ENCODE measurements at regions not wholly inside any gene's neighbourhood (a gene's known extent, or its start where the extent isn't known, plus 50 kb on each side); places are given as distances from the start of the nearest gene placed in this dataset.

GRCh38 chr2:225104321-225104720, 62.1 kb upstream of the DOCK10 start (continued):
- TF ChIP-seq USF2 (IDR thresholded peaks at IDR 0.05; ENCODE audit: low read depth, low read length): no peak
- no peak for TF ChIP-seq USF2 (CRISPR knock-in tag; IDR thresholded peaks at IDR 0.05; ENCODE audit: borderline replicate concordance)

- ATAC-seq: no peak
- Histone ChIP-seq H3K9ac (ENCODE audit: insufficient read depth, low read depth, low read length) (no peak overlapping the region), H3K4me3 (replicated peaks in 1 of 3; ENCODE audit: insufficient read depth in 1 of 3, low read depth in 2 of 3, low read length in 3 of 3) (no peak overlapping the region), H4K20me1 (ENCODE audit: insufficient read depth, low read length) (no peaks in the 10 kb centered on the region), H3K27me3 (ENCODE audit: control insufficient read depth in 1 of 2, insufficient read depth in 2 of 2, low read length in 2 of 2) (no peaks in the 10 kb centered on the region; a peak in 1 of 5 replicates), H3K4me1 (ENCODE audit: insufficient read depth, low read length) (no peaks in the 10 kb centered on the region), H3K9me3 (ENCODE audit: low read length) (no peaks in the 10 kb centered on the region), H2AFZ (ENCODE audit: low read length) (no peak overlapping the region), H3K4me2 (ENCODE audit: low read depth, low read length) (no peak overlapping the region), H3K36me3 (replicated peaks in 1 of 2; ENCODE audit: control insufficient read depth in 1 of 2, insufficient read depth in 2 of 2, low read length in 2 of 2) (no peaks in the 10 kb centered on the region), H3K27ac (ENCODE audit: extremely low read length, insufficient read depth, low read length) (no peak overlapping the region), H3K79me2 (ENCODE audit: insufficient read depth, low read length) (no peaks in the 10 kb centered on the region)
- no TSS peak for BruUV-seq (replicated peaks)
- no peak for FAIRE-seq
- in situ Hi-C loops (cut with HindIII; ENCODE audit: extremely low pct_ligation_motif_present, low pct_unique_long_range_greater_than_20kb): no loop called here
- ChIA-PET POLR2A (no interaction called here), CTCF (ENCODE audit: low intra/inter-chr PET ratio, low total read pairs) (no interaction called here)
- TF ChIP-seq ZNF614 (CRISPR knock-in tag; IDR thresholded peaks at IDR 0.05; ENCODE audit: borderline replicate concordance) (no peak), NFKBIZ (CRISPR knock-in tag; IDR thresholded peaks at IDR 0.05) (no peak), TCF7L2 (IDR thresholded peaks at IDR 0.05; ENCODE audit: low read depth, low read length) (no peak), ZNF788 (CRISPR knock-in tag; IDR thresholded peaks at IDR 0.05; ENCODE audit: borderline replicate concordance) (no peak), EED (CRISPR knock-in tag; IDR thresholded peaks at IDR 0.05) (no peak), ATF5 (CRISPR knock-in tag; IDR thresholded peaks at IDR 0.05; ENCODE audit: low read depth) (no peak), CSRNP1 (CRISPR knock-in tag; IDR thresholded peaks at IDR 0.05) (no peak), ZNF709 (CRISPR knock-in tag; IDR thresholded peaks at IDR 0.05) (no peak), SP4 (CRISPR knock-in tag; IDR thresholded peaks at IDR 0.05) (no peak)
- intact Hi-C loops (cut with micrococcal nuclease; ENCODE audit: unreplicated experiment): no loop called here
- 15% methylated on average over 2 of the region's 2 CpGs for WGBS (ENCODE audit: low lambda C conversion rate)
- DNase-seq (ENCODE audit: low spot score): no peak
These were observed 61.5 kb upstream of the DOCK10 start for GRCh38 chr2:225103737-225104141.
